ENCODE measurements at regions not wholly inside any gene's neighbourhood (a gene's known extent, or its start where the extent isn't known, plus 50 kb on each side); places are given as distances from the start of the nearest gene placed in this dataset.
A peak's percentile ranks its signal among the peaks of the same experiment; 100 is the strongest.

GRCh38 chr3:109926376-109926775 is 589.0 kb upstream of the DPPA4 start:
- H3K4me3 ChIP-seq (ENCODE audit: low read depth, low read length): no peak overlapping the region
- no peak for DNase-seq (ENCODE audit: low read depth)
- no peak for TF ChIP-seq CTCF (IDR thresholded peaks at IDR 0.05; ENCODE audit: insufficient read depth, low read depth, low read length, missing control alignments)

DNA sequence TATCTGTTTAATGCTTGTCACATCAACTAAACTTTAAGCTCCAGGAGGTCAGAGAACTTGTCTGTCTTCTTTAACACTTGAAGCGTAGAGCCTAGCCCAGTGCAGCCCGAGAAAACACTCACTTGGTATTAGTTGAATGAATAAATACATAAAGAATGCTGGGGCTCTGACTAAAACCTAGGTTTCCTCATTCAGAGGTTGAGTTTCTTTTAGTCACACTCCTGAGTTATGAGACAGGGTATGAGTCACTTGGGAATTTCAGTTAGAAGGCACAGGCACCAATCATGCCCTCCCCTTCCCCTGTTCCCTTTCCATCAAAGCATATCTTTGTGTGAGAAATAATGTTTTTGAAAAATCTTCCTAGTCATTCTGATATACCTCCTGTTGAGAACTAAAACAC is 589.8 kb upstream of the DPPA4 start:
- H3K4me3 ChIP-seq (ENCODE audit: low read depth, low read length): no peak overlapping the region
- TF ChIP-seq CTCF (IDR thresholded peaks at IDR 0.05; ENCODE audit: insufficient read depth, low read depth, low read length, missing control alignments): no peak
- DNase-seq (ENCODE audit: low read depth): peak; percentile 59

DNA sequence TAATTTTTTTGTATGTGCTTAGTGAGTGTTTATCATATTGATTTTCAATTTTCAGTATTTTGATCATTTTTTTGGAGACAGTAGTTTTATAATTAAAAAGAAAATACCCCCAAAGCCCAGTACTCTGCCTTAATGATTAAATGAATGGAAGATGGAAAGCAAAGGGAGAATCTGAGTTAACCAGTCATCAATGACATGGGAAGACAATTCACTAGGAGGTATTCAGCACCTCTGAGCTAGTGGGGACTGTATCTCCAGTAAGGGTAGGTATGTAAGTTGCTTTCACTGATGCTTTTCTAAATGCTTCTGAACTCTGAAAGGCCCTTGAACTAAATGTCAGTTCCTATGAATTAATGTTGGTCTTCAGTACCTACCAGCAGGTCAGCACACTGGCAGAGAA is 590.4 kb upstream of the DPPA4 start:
- no peak overlapping the region for H3K4me3 ChIP-seq (ENCODE audit: low read depth, low read length)
- no peak for TF ChIP-seq CTCF (IDR thresholded peaks at IDR 0.05; ENCODE audit: insufficient read depth, low read depth, low read length, missing control alignments)
- no peak for DNase-seq (ENCODE audit: low read depth)

DNA sequence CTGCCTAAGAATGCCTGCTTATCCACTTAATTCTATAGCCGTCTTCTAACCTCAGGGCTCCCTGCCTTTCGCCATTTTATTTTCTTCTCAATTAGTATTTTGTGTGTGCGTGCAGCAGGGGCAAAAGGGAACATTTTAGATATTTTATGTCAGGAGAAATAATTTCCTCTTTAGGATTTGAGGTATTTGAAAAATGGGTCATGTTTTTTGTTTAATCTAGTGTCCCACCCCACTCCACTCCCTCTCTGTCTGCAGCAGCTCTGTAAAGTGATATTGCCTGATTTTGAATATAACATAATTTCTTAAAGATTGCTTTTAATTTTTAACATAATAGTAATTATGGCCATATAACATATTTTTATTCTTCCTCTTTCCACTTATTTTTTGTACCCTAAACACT is 593.2 kb upstream of the DPPA4 start:
- DNase-seq (ENCODE audit: low read depth): no peak
- TF ChIP-seq CTCF (IDR thresholded peaks at IDR 0.05; ENCODE audit: insufficient read depth, low read depth, low read length, missing control alignments): no peak
- H3K4me3 ChIP-seq (ENCODE audit: low read depth, low read length): no peak overlapping the region

- no peak overlapping the region for H3K4me3 ChIP-seq (ENCODE audit: low read depth, low read length)
- no peak for DNase-seq (ENCODE audit: low read depth)
- TF ChIP-seq CTCF (IDR thresholded peaks at IDR 0.05; ENCODE audit: insufficient read depth, low read depth, low read length, missing control alignments): no peak
Observed at GRCh38 chr3:109933576-109933975, 596.2 kb upstream of the DPPA4 start.

DNA sequence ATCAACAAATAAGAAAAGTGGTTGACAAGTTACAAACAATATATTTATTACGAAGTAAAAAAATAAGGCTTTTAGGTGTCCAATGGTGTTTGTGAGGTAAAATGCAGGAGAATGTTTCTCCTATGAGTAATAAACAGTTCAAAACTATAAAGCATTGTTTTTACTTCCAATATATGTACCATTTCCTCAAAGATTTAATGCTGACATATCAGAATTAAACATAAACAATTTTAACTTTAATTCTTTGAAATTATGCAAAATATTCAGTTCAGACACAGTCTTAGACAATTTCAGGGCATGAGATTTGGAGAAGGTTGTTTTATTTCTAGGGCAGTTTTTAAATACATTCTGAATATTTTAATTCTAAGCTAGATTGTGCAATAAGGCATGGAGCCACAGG is 602.5 kb upstream of the DPPA4 start:
- TF ChIP-seq CTCF (IDR thresholded peaks at IDR 0.05; ENCODE audit: insufficient read depth, low read depth, low read length, missing control alignments): no peak
- no peak overlapping the region for H3K4me3 ChIP-seq (ENCODE audit: low read depth, low read length)
- DNase-seq (ENCODE audit: low read depth): no peak

DNA sequence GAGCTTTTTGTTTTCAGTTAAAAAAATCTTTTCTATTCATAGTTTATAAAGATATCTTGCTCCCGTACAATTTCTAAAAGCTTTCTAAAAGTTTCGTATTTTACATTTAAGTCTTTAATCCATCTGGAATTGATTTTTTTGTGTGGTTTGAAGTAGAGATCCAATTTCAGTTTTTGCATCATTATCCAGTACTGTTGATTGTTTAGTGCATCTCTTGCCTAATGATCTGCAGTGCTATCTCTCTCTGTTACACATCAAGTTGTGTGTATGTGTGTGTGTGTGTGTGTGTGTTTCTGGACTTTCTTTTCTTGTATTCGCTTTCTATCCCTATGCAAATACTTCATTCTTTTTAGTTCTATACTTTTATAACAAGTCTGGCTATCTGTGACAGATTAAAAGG is 605.8 kb upstream of the DPPA4 start:
- TF ChIP-seq CTCF (IDR thresholded peaks at IDR 0.05; ENCODE audit: insufficient read depth, low read depth, low read length, missing control alignments): no peak
- no peak overlapping the region for H3K4me3 ChIP-seq (ENCODE audit: low read depth, low read length)
- DNase-seq (ENCODE audit: low read depth): no peak
